Type B pancreatic cell (in vitro differentiated cells): ENCODE measurements at regions not wholly inside any gene's neighbourhood (a gene's known extent, or its start where the extent isn't known, plus 50 kb on each side); places are given as distances from the start of the nearest gene placed in this dataset.

Source experiments
- DNase-seq: peaks from one replicate; pipeline ENCODE4 v3.0.0; 2021; ENCODE audit warnings: mixed read lengths; ENCODE audit not compliant: unreplicated experiment; ENCODE audit errors: extremely low spot score
- H3K27ac Mint-ChIP-seq: 2 replicates; pipeline ENCODE4 v1.8.0; 2021; ENCODE audit warnings: mild to moderate bottlenecking, mixed read lengths
- H3K27me3 Mint-ChIP-seq: 2 replicates; pipeline ENCODE4 v1.8.0; 2021; ENCODE audit warnings: mixed read lengths
- H3K36me3 Mint-ChIP-seq: 2 replicates; pipeline ENCODE4 v1.8.0; 2021; ENCODE audit warnings: mixed read lengths
- H3K4me1 Mint-ChIP-seq: one replicate; pipeline ENCODE4 v1.8.0; 2021; ENCODE audit warnings: mixed read lengths; ENCODE audit not compliant: unreplicated experiment
- H3K4me3 Mint-ChIP-seq: 2 replicates; pipeline ENCODE4 v1.8.0; 2021; ENCODE audit warnings: mild to moderate bottlenecking, mixed read lengths
- H3K9me3 Mint-ChIP-seq: 2 replicates; pipeline ENCODE4 v1.8.0; 2021; ENCODE audit warnings: mixed read lengths
- TF ChIP-seq, protein P1 (sequence below): fragments of 200-600 bp; sonication (generic); conservative IDR thresholded peaks from 2 replicates; pipeline ENCODE4 v1.5.0; 2021; ENCODE audit warnings: antibody characterized with exemption, mild to moderate bottlenecking

DNA sequence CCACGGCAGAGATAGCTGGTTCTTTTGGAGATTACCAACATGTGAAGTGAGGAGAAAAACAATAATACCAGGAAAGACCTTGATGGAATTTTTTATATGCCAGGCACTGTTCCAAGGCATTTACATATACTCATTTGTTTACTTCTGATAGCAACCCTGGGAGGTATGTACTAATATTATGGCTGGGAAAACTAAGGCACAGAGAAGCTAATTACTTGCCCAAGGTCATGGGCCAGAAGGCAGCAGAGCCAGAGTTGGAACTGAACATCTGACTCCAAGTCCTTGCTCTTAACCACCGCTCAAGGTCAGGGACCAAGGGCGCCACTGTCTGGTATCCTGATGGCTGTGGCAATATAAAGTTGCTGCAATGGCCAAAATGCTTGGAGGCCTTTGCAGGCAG is 97.0 kb upstream of the KCNG1 start:
- peaks cover 43% of the 10 kb centered on the region for H3K4me1 Mint-ChIP-seq
- no peaks in the 10 kb centered on the region for H3K36me3 Mint-ChIP-seq
- H3K27ac Mint-ChIP-seq = peak overlapping the region; percentile 99
- no peaks in the 10 kb centered on the region for H3K27me3 Mint-ChIP-seq
- DNase-seq = no peak
- TF ChIP-seq, protein P1, sequence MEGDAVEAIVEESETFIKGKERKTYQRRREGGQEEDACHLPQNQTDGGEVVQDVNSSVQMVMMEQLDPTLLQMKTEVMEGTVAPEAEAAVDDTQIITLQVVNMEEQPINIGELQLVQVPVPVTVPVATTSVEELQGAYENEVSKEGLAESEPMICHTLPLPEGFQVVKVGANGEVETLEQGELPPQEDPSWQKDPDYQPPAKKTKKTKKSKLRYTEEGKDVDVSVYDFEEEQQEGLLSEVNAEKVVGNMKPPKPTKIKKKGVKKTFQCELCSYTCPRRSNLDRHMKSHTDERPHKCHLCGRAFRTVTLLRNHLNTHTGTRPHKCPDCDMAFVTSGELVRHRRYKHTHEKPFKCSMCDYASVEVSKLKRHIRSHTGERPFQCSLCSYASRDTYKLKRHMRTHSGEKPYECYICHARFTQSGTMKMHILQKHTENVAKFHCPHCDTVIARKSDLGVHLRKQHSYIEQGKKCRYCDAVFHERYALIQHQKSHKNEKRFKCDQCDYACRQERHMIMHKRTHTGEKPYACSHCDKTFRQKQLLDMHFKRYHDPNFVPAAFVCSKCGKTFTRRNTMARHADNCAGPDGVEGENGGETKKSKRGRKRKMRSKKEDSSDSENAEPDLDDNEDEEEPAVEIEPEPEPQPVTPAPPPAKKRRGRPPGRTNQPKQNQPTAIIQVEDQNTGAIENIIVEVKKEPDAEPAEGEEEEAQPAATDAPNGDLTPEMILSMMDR = no peak
- H3K9me3 Mint-ChIP-seq = no peaks in the 10 kb centered on the region
- H3K4me3 Mint-ChIP-seq = no peak overlapping the region

GRCh38 chr20:51118985-51119527 is 96.1 kb upstream of the KCNG1 start:
- TF ChIP-seq, protein P1 = no peak
- Mint-ChIP-seq H3K4me1 (peaks cover 43% of the 10 kb centered on the region), H3K27ac (peak overlapping the region; percentile 99), H3K36me3 (no peaks in the 10 kb centered on the region), H3K9me3 (no peaks in the 10 kb centered on the region), H3K4me3 (no peak overlapping the region), H3K27me3 (no peaks in the 10 kb centered on the region)
- DNase-seq = no peak

GRCh38 chr20:51118216-51118615 is 95.3 kb upstream of the KCNG1 start:
- TF ChIP-seq, protein P1 = no peak
- Mint-ChIP-seq H3K4me3 (no peak overlapping the region), H3K9me3 (no peaks in the 10 kb centered on the region), H3K27ac (peak overlapping the region; percentile 99), H3K4me1 (peaks cover 41% of the 10 kb centered on the region), H3K36me3 (no peaks in the 10 kb centered on the region), H3K27me3 (no peaks in the 10 kb centered on the region)
- no peak for DNase-seq

DNA sequence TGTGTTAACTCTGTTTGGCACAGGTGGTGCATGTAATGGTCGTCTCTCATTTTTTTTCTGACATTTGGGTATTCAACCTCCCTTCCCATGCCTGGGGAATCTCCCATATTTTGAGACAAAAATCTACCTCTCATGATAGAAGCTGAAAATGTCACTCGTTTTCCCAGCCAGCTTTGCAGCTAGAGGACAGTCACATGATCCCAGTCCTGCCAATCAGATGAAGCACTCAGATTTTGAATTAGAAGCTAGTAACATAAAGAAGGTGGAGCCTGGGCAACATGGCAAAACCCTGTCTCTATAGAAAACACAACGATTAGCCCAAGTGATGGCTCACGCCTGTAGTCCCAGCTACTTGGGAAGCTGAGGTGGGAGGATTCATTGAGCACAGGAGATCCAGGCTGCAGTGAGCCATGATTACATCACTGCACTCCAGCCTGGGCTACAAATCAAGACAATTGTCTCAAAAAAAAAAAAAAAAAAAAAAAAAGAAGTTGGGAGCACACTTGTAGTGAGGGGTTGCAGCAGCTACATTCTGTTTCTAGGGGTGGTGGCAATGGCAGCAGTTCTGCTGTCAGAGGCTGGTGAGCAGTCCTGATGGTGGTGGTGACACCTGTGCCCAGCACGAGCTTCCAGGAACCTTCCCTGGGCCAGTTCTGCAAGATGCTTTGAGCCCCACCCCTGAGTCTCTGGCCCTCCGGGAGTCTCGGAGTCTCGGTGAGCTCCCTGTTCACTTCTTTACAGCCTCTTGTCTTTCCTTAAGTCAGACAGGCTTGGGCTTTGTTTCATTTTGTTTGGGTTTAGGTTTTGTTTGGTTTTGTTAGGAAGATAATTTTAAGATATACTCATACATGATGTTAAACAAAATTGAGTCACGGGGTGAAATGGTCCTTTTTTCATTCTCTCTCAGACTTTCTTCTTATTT is 94.1 kb upstream of the KCNG1 start:
- Mint-ChIP-seq H3K36me3 (no peaks in the 10 kb centered on the region), H3K4me3 (peak overlapping the region; percentile 78), H3K4me1 (peaks cover 29% of the 10 kb centered on the region), H3K27ac (peak overlapping the region; percentile 99), H3K9me3 (no peaks in the 10 kb centered on the region), H3K27me3 (no peaks in the 10 kb centered on the region)
- DNase-seq = no peak
- TF ChIP-seq, protein P1 = no peak

- H3K36me3 Mint-ChIP-seq = no peaks in the 10 kb centered on the region
- H3K27me3 Mint-ChIP-seq = peaks cover 7% of the 10 kb centered on the region
- peak overlapping the region; percentile 64 for H3K27ac Mint-ChIP-seq
- DNase-seq = no peak
- H3K9me3 Mint-ChIP-seq = no peaks in the 10 kb centered on the region
- TF ChIP-seq, protein P1 = no peak
- H3K4me3 Mint-ChIP-seq = peak overlapping the region; percentile 67
- H3K4me1 Mint-ChIP-seq = peaks cover 16% of the 10 kb centered on the region
These were observed 88.4 kb upstream of the KCNG1 start for GRCh38 chr20:51111290-51111689.
